Vagina (tissue), 2 donors: ENCODE measurements at regions not wholly inside any gene's neighbourhood (a gene's known extent, or its start where the extent isn't known, plus 50 kb on each side); places are given as distances from the start of the nearest gene placed in this dataset.

Experiments used
- POLR2A ChIP-seq, 2 donors: fragments of 450-650 bp; IDR thresholded peaks; one replicate each; pipeline ENCODE4 v1.6.1; 2017; ENCODE audit warnings: antibody characterized with exemption in 2 of 2, mild to moderate bottlenecking in 2 of 2, moderate library complexity in 2 of 2
- POLR2AphosphoS5 ChIP-seq, 2 donors: sonication (generic); formaldehyde crosslinking; IDR thresholded peaks; one replicate each; pipeline ENCODE4 v1.9.0; 2017; ENCODE audit warnings: antibody characterized with exemption in 2 of 2, mild to moderate bottlenecking in 2 of 2, low read depth in 1 of 2; ENCODE audit not compliant: insufficient read depth in 1 of 2
- TF ChIP-seq, protein P1 (sequence below), 3 experiments: fragments of 450-650 bp in 2 of 3; fragments of 200-600 bp in 1 of 3; sonication (generic) in 1 of 3; IDR thresholded peaks; one replicate each; pipeline ENCODE4 v1.5.1; 2017 to 2019; ENCODE audit warnings: antibody characterized with exemption in 3 of 3, mild to moderate bottlenecking in 2 of 3, moderate library complexity in 2 of 3

DNA sequence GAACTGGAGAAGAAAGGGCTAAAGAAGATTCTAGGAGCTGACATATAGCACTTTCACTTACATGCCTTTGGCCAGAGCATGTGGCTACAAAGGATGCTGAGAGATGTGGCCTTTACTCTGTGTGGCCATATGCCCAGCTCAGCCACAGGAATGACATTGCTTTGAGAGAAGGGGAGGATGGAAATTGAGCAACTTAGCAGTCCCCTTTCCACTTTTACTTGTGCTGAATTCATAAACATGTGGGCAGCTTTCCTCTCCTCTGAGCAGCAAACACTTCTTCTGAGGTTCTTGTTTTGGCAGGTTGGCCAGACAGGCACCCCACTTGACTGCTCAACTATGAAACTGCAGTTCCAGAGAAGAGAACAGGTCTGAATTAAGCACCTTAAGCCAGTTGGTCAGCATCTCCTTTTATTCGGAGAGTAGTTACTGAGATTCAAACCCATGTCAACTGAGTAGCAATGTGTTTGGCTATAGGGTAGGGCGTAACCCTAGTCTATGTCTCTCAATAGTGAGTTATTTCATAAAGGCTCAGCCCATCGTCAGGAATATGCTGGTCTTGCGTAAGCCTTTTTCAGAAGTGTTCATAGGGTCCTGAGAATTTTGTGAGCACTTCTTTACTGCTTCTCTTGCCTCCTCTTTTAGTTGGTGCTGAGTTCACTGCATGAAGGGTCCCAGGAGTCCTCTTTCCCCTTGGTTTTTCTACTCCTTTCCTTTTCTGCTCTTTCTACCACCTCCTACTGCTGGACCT, 134.5 kb downstream of the PALM2AKAP2 start:
- TF ChIP-seq, protein P1, sequence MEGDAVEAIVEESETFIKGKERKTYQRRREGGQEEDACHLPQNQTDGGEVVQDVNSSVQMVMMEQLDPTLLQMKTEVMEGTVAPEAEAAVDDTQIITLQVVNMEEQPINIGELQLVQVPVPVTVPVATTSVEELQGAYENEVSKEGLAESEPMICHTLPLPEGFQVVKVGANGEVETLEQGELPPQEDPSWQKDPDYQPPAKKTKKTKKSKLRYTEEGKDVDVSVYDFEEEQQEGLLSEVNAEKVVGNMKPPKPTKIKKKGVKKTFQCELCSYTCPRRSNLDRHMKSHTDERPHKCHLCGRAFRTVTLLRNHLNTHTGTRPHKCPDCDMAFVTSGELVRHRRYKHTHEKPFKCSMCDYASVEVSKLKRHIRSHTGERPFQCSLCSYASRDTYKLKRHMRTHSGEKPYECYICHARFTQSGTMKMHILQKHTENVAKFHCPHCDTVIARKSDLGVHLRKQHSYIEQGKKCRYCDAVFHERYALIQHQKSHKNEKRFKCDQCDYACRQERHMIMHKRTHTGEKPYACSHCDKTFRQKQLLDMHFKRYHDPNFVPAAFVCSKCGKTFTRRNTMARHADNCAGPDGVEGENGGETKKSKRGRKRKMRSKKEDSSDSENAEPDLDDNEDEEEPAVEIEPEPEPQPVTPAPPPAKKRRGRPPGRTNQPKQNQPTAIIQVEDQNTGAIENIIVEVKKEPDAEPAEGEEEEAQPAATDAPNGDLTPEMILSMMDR (IDR thresholded peaks at IDR 0.05): no peak
- TF ChIP-seq POLR2A (IDR thresholded peaks at IDR 0.05): no peak
- TF ChIP-seq POLR2AphosphoS5 (IDR thresholded peaks at IDR 0.05; ENCODE audit: insufficient read depth in 1 of 2, low read depth in 1 of 2): no peak
